Type B pancreatic cell (in vitro differentiated cells): ENCODE measurements at regions not wholly inside any gene's neighbourhood (a gene's known extent, or its start where the extent isn't known, plus 50 kb on each side); places are given as distances from the start of the nearest gene placed in this dataset.

ENCODE experiments used
- DNase-seq: peaks from one replicate; pipeline ENCODE4 v3.0.0; 2021; ENCODE audit warnings: mixed read lengths; ENCODE audit not compliant: unreplicated experiment; ENCODE audit errors: extremely low spot score
- H3K27ac Mint-ChIP-seq: 2 replicates; pipeline ENCODE4 v1.8.0; 2021; ENCODE audit warnings: mild to moderate bottlenecking, mixed read lengths
- H3K27me3 Mint-ChIP-seq: 2 replicates; pipeline ENCODE4 v1.8.0; 2021; ENCODE audit warnings: mixed read lengths
- H3K36me3 Mint-ChIP-seq: 2 replicates; pipeline ENCODE4 v1.8.0; 2021; ENCODE audit warnings: mixed read lengths
- H3K4me1 Mint-ChIP-seq: one replicate; pipeline ENCODE4 v1.8.0; 2021; ENCODE audit warnings: mixed read lengths; ENCODE audit not compliant: unreplicated experiment
- H3K4me3 Mint-ChIP-seq: 2 replicates; pipeline ENCODE4 v1.8.0; 2021; ENCODE audit warnings: mild to moderate bottlenecking, mixed read lengths
- H3K9me3 Mint-ChIP-seq: 2 replicates; pipeline ENCODE4 v1.8.0; 2021; ENCODE audit warnings: mixed read lengths
- TF ChIP-seq, protein P1 (sequence below): fragments of 200-600 bp; sonication (generic); conservative IDR thresholded peaks from 2 replicates; pipeline ENCODE4 v1.5.0; 2021; ENCODE audit warnings: antibody characterized with exemption, mild to moderate bottlenecking

DNA sequence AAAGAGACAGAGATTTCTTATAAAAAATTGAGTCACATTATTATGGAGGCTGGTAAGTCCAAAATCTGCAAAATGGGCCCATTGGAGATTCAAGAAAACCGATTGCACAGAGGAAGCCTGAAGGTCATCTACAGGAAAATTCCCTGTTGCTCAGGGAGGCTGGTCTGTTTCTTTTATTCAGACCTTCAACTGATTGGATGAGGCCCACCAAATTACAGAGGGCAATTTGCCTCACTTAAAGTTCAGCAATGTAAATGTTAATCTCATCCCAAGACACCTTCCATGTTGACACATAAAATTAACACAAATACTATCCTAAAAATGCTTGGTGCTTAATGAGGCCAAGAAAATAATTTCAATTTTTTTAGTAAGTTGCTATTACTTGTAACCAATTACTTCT lies 219.2 kb upstream of the RUNX1 start:
- no peaks in the 10 kb centered on the region for H3K27me3 Mint-ChIP-seq
- DNase-seq: no peak
- no peak overlapping the region for H3K27ac Mint-ChIP-seq
- TF ChIP-seq, protein P1, sequence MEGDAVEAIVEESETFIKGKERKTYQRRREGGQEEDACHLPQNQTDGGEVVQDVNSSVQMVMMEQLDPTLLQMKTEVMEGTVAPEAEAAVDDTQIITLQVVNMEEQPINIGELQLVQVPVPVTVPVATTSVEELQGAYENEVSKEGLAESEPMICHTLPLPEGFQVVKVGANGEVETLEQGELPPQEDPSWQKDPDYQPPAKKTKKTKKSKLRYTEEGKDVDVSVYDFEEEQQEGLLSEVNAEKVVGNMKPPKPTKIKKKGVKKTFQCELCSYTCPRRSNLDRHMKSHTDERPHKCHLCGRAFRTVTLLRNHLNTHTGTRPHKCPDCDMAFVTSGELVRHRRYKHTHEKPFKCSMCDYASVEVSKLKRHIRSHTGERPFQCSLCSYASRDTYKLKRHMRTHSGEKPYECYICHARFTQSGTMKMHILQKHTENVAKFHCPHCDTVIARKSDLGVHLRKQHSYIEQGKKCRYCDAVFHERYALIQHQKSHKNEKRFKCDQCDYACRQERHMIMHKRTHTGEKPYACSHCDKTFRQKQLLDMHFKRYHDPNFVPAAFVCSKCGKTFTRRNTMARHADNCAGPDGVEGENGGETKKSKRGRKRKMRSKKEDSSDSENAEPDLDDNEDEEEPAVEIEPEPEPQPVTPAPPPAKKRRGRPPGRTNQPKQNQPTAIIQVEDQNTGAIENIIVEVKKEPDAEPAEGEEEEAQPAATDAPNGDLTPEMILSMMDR: no peak
- H3K9me3 Mint-ChIP-seq: peaks cover 6% of the 10 kb centered on the region
- H3K4me3 Mint-ChIP-seq: no peak overlapping the region
- H3K4me1 Mint-ChIP-seq: peaks cover 6% of the 10 kb centered on the region
- peaks cover 4% of the 10 kb centered on the region for H3K36me3 Mint-ChIP-seq

DNA sequence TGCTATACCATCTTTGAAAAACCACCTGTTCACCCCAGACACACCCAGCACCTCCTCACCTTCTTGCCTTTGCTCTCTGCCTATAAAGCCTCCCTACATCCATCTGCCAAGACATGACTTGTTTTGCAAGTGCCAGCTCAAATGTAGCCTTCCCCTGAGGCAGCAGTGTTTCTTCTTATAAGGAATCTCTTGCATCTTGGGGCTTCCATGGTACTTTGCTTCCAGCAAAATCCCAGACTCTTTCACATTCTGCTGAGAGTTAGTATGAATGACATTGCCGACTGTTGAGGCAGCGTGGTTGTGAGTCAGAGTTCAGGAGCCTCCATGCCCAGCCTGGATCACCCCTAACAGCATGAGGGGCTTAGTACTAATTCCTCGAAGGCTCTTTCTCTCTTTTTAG lies 217.4 kb upstream of the RUNX1 start:
- H3K27me3 Mint-ChIP-seq: no peaks in the 10 kb centered on the region
- peak overlapping the region; percentile 58 for H3K27ac Mint-ChIP-seq
- peaks cover 6% of the 10 kb centered on the region for H3K9me3 Mint-ChIP-seq
- peak overlapping the region; percentile 26 for H3K4me3 Mint-ChIP-seq
- H3K4me1 Mint-ChIP-seq: peaks cover 5% of the 10 kb centered on the region
- TF ChIP-seq, protein P1: no peak
- peaks cover 4% of the 10 kb centered on the region for H3K36me3 Mint-ChIP-seq
- no peak for DNase-seq

DNA sequence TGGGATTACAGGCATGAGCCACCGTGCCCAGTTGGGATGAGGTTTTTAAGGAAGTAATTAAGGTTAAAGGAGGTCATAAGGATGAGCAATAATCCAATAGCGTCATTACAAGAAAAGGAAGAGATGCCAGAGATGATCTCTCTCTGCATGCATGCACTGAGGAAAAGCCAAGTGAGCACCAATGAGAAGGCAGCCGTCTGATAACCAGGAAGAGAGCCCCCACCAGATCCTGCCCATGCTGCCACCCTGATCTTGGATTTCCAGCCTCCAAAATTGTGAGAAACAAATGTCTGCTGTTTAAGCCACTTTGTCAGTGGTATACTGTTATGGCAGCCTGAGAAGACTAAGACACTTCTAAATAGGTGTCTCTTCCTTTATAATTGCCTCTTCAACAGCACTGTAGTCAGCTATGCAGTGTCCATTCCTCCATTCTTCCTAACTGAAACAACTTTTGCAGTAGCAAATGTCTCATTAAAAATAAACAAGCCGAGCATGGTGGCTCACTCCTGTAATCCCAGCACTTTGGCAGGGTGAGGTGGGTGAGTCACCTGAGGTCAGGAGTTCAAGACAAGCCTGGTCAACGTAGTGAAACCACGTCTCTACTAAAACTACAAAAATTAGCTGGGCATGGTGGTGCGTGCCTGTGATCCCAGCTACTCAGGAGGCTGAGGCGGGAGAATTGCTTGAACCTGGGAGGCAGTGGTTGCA lies 216.2 kb upstream of the RUNX1 start:
- TF ChIP-seq, protein P1: no peak
- H3K4me1 Mint-ChIP-seq: peaks cover 5% of the 10 kb centered on the region
- no peak for DNase-seq
- H3K36me3 Mint-ChIP-seq: peaks cover 4% of the 10 kb centered on the region
- peaks cover 6% of the 10 kb centered on the region for H3K9me3 Mint-ChIP-seq
- H3K27me3 Mint-ChIP-seq: no peaks in the 10 kb centered on the region
- H3K27ac Mint-ChIP-seq: no peak overlapping the region
- H3K4me3 Mint-ChIP-seq: no peak overlapping the region

- Mint-ChIP-seq H3K27ac (no peak overlapping the region), H3K4me3 (no peak overlapping the region), H3K4me1 (peaks cover 8% of the 10 kb centered on the region), H3K9me3 (no peaks in the 10 kb centered on the region), H3K36me3 (no peaks in the 10 kb centered on the region), H3K27me3 (no peaks in the 10 kb centered on the region)
- TF ChIP-seq, protein P1: no peak
- no peak for DNase-seq
Observed at GRCh38 chr21:35259457-35259856, 210.4 kb upstream of the RUNX1 start.

- peaks cover 13% of the 10 kb centered on the region for H3K4me1 Mint-ChIP-seq
Observed at GRCh38 chr21:35258521-35258920, 209.4 kb upstream of the RUNX1 start.

More at GRCh38 chr21:35258521-35258920, 209.4 kb upstream of the RUNX1 start:
- no peak overlapping the region for H3K4me3 Mint-ChIP-seq
- DNase-seq: no peak
- no peak overlapping the region for H3K27ac Mint-ChIP-seq
- H3K9me3 Mint-ChIP-seq: no peaks in the 10 kb centered on the region
- no peaks in the 10 kb centered on the region for H3K36me3 Mint-ChIP-seq
- TF ChIP-seq, protein P1: no peak
- H3K27me3 Mint-ChIP-seq: no peaks in the 10 kb centered on the region
